Neural progenitor cell (in vitro differentiated cells): ENCODE measurements at regions not wholly inside any gene's neighbourhood (a gene's known extent, or its start where the extent isn't known, plus 50 kb on each side); places are given as distances from the start of the nearest gene placed in this dataset.

Experiments used
- CTCF ChIP-seq: fragments of 200-600 bp; sonication (generic); IDR thresholded peaks from 2 replicates; pipeline ENCODE4 v1.5.1; 2017; ENCODE audit warnings: antibody characterized with exemption, mild to moderate bottlenecking
- EZH2 ChIP-seq: fragments of 200-600 bp; sonication (generic); IDR thresholded peaks from 2 replicates; pipeline ENCODE4 v1.6.1; 2017; ENCODE audit warnings: antibody characterized with exemption, mild to moderate bottlenecking, moderate library complexity
- EZH2phosphoT487 ChIP-seq: fragments of 200-600 bp; sonication (generic); IDR thresholded peaks from 2 replicates; pipeline ENCODE4 v1.6.1; 2017; ENCODE audit warnings: antibody characterized with exemption

GRCh38 chr14:73800970-73801515 lies 50.6 kb upstream of the PTGR2 start:
- no peak for TF ChIP-seq CTCF
- no peak for TF ChIP-seq EZH2
- TF ChIP-seq EZH2phosphoT487: no peak
